ENCODE measurements at regions not wholly inside any gene's neighbourhood (a gene's known extent, or its start where the extent isn't known, plus 50 kb on each side); places are given as distances from the start of the nearest gene placed in this dataset.
"Not testable (repeated sequence)": the region's sequence is repeated elsewhere in the genome, so short reads cannot be mapped to it uniquely, and the experiment has no call there.

- no peak for DNase-seq
Observed at GRCh38 chr9:17846948-17847655, 268.2 kb downstream of the SH3GL2 start.

GRCh38 chr9:17847908-17848307 is 269.0 kb downstream of the SH3GL2 start:
- DNase-seq, result no peak

GRCh38 chr9:17852108-17852507 is 273.2 kb downstream of the SH3GL2 start:
- DNase-seq, result no peak

GRCh38 chr9:17854487-17854886 is 275.6 kb downstream of the SH3GL2 start:
- no peak for DNase-seq

GRCh38 chr9:17856995-17857394 is 278.1 kb downstream of the SH3GL2 start:
- no peak for DNase-seq

- DNase-seq, result no peak
Observed at GRCh38 chr9:17859228-17859627, 280.4 kb downstream of the SH3GL2 start.

GRCh38 chr9:17859987-17860386 is 281.1 kb downstream of the SH3GL2 start:
- no peak for DNase-seq

GRCh38 chr9:17862101-17862500 is 283.2 kb downstream of the SH3GL2 start:
- DNase-seq, result no peak

- DNase-seq, result no peak
Observed at GRCh38 chr9:17862629-17863028, 283.8 kb downstream of the SH3GL2 start.

- DNase-seq, result no peak
Observed at GRCh38 chr9:17863213-17863883, 284.5 kb downstream of the SH3GL2 start.

GRCh38 chr9:17863924-17864323 is 285.1 kb downstream of the SH3GL2 start:
- DNase-seq, result no peak

GRCh38 chr9:17864951-17865350 is 286.1 kb downstream of the SH3GL2 start:
- no peak for DNase-seq

GRCh38 chr9:17865881-17866280 is 287.0 kb downstream of the SH3GL2 start:
- no peak for DNase-seq

GRCh38 chr9:17870722-17871121 is 291.9 kb downstream of the SH3GL2 start:
- no peak for DNase-seq

- no peak for DNase-seq
Observed at GRCh38 chr9:17871213-17871890, 292.5 kb downstream of the SH3GL2 start.

GRCh38 chr9:17875886-17876285 is 297.0 kb downstream of the SH3GL2 start:
- no peak for DNase-seq

GRCh38 chr9:17876687-17877086 is 297.8 kb downstream of the SH3GL2 start:
- DNase-seq, result no peak

- no peak for DNase-seq
Observed at GRCh38 chr9:17878810-17879370, 300.0 kb downstream of the SH3GL2 start.

GRCh38 chr9:17881371-17881770 is 302.5 kb downstream of the SH3GL2 start:
- no peak for DNase-seq

- no peak for DNase-seq
Observed at GRCh38 chr9:17882688-17883594, 304.1 kb downstream of the SH3GL2 start.

- no peak for DNase-seq
Observed at GRCh38 chr9:17888066-17888465, 309.2 kb downstream of the SH3GL2 start.

- DNase-seq, result not testable (repeated sequence)
Observed at GRCh38 chr9:17888964-17889363, 310.1 kb downstream of the SH3GL2 start.
